ENCODE measurements at regions not wholly inside any gene's neighbourhood (a gene's known extent, or its start where the extent isn't known, plus 50 kb on each side); places are given as distances from the start of the nearest gene placed in this dataset.

DNA sequence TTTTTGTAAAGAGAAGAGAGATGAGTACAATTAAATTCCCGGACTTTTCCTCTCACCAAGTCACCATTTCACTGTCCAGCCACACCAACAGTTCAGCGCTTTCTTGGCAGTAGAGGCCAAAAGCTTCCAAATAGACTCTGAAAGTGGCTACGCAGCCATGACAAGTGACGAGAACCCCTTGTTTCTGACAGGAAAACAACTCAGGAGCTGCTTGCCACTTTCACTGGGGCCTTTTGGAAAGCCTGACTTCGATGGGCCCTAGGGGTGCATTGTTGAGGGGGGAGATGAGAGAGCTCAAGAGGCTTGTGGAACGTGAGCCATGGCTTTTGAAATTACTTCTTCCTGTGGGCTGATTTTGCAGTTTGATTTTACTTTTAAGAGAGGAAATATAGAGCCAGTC is 422.1 kb upstream of the FAT3 start:
- Histone ChIP-seq H3K36me3 (ENCODE audit: control insufficient read depth, insufficient read depth, low read length) (no peaks in the 10 kb centered on the region), H3K27me3 (ENCODE audit: control insufficient read depth, insufficient read depth, low read length) (no peaks in the 10 kb centered on the region), H3K4me1 (ENCODE audit: control insufficient read depth, insufficient read depth, low read length) (no peaks in the 10 kb centered on the region), H3K9me3 (ENCODE audit: control insufficient read depth, insufficient read depth, low read length) (no peaks in the 10 kb centered on the region), H3K27ac (ENCODE audit: low read length) (no peak overlapping the region), H3K4me3 (ENCODE audit: low read length) (no peak overlapping the region)
- no peak overlapping the region for H3K27ac Mint-ChIP-seq
- H3K27me3 Mint-ChIP-seq (ENCODE audit: low read depth in 2 of 2): no peaks in the 10 kb centered on the region
- no peak overlapping the region for H3K4me3 Mint-ChIP-seq
- WGBS (ENCODE audit: insufficient coverage): 59% methylated on average over 5 of the region's 6 CpGs
- intact Hi-C loops (cut with micrococcal nuclease): no loop called here
- DNase-seq (no peak), ATAC-seq (no peak)
- H3K9me3 Mint-ChIP-seq: peaks cover 6 to 14% of the 10 kb centered on the region in 2 donors
- H3K36me3 Mint-ChIP-seq: no peaks in the 10 kb centered on the region
- no peaks in the 10 kb centered on the region for H3K4me1 Mint-ChIP-seq
- TF ChIP-seq, protein P1, sequence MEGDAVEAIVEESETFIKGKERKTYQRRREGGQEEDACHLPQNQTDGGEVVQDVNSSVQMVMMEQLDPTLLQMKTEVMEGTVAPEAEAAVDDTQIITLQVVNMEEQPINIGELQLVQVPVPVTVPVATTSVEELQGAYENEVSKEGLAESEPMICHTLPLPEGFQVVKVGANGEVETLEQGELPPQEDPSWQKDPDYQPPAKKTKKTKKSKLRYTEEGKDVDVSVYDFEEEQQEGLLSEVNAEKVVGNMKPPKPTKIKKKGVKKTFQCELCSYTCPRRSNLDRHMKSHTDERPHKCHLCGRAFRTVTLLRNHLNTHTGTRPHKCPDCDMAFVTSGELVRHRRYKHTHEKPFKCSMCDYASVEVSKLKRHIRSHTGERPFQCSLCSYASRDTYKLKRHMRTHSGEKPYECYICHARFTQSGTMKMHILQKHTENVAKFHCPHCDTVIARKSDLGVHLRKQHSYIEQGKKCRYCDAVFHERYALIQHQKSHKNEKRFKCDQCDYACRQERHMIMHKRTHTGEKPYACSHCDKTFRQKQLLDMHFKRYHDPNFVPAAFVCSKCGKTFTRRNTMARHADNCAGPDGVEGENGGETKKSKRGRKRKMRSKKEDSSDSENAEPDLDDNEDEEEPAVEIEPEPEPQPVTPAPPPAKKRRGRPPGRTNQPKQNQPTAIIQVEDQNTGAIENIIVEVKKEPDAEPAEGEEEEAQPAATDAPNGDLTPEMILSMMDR (IDR thresholded peaks at IDR 0.05): no peak

- no peaks in the 10 kb centered on the region for H3K27me3 Mint-ChIP-seq (ENCODE audit: low read depth in 2 of 2)
- no peaks in the 10 kb centered on the region for H3K36me3 Mint-ChIP-seq
- no peaks in the 10 kb centered on the region for H3K4me1 Mint-ChIP-seq
- no peak for ATAC-seq
- intact Hi-C loops (cut with micrococcal nuclease): no loop called here
- no peak for DNase-seq
- Histone ChIP-seq H3K4me3 (ENCODE audit: low read length) (no peak overlapping the region), H3K36me3 (ENCODE audit: control insufficient read depth, insufficient read depth, low read length) (no peaks in the 10 kb centered on the region), H3K4me1 (ENCODE audit: control insufficient read depth, insufficient read depth, low read length) (no peaks in the 10 kb centered on the region), H3K27ac (ENCODE audit: low read length) (no peak overlapping the region), H3K27me3 (ENCODE audit: control insufficient read depth, insufficient read depth, low read length) (no peaks in the 10 kb centered on the region), H3K9me3 (ENCODE audit: control insufficient read depth, insufficient read depth, low read length) (no peaks in the 10 kb centered on the region)
- 85% methylated on average over 9 of the region's 9 CpGs for WGBS (ENCODE audit: insufficient coverage)
- peaks cover 8 to 19% of the 10 kb centered on the region in 2 donors for H3K9me3 Mint-ChIP-seq
- no peak overlapping the region for H3K27ac Mint-ChIP-seq
- TF ChIP-seq, protein P1 (IDR thresholded peaks at IDR 0.05): no peak
- H3K4me3 Mint-ChIP-seq: no peak overlapping the region
Observed at GRCh38 chr11:91800208-91800914, 424.3 kb upstream of the FAT3 start.

- WGBS (ENCODE audit: insufficient coverage): 91% methylated on average over 7 of the region's 7 CpGs
- H3K4me1 ChIP-seq (ENCODE audit: control insufficient read depth, insufficient read depth, low read length): no peaks in the 10 kb centered on the region
- H3K9me3 Mint-ChIP-seq: peaks cover 6 to 17% of the 10 kb centered on the region in 2 donors
- H3K4me3 ChIP-seq (ENCODE audit: low read length): no peak overlapping the region
- no peak overlapping the region for H3K27ac ChIP-seq (ENCODE audit: low read length)
- ATAC-seq: no peak
- no peaks in the 10 kb centered on the region for H3K36me3 Mint-ChIP-seq
- intact Hi-C loops (cut with micrococcal nuclease): no loop called here
- no peaks in the 10 kb centered on the region for H3K4me1 Mint-ChIP-seq
- H3K36me3 ChIP-seq (ENCODE audit: control insufficient read depth, insufficient read depth, low read length): no peaks in the 10 kb centered on the region
- TF ChIP-seq, protein P1 (IDR thresholded peaks at IDR 0.05): no peak
- no peak overlapping the region for H3K4me3 Mint-ChIP-seq
- H3K27me3 ChIP-seq (ENCODE audit: control insufficient read depth, insufficient read depth, low read length): no peaks in the 10 kb centered on the region
- no peaks in the 10 kb centered on the region for H3K9me3 ChIP-seq (ENCODE audit: control insufficient read depth, insufficient read depth, low read length)
- no peaks in the 10 kb centered on the region for H3K27me3 Mint-ChIP-seq (ENCODE audit: low read depth in 2 of 2)
- DNase-seq: no peak
- H3K27ac Mint-ChIP-seq: no peak overlapping the region
Observed at GRCh38 chr11:91798240-91798639, 426.4 kb upstream of the FAT3 start.

GRCh38 chr11:91796999-91797398 is 427.6 kb upstream of the FAT3 start:
- H3K27ac Mint-ChIP-seq: no peak overlapping the region
- H3K4me1 Mint-ChIP-seq: no peaks in the 10 kb centered on the region
- no peaks in the 10 kb centered on the region for H3K36me3 Mint-ChIP-seq
- intact Hi-C loops (cut with micrococcal nuclease): no loop called here
- Histone ChIP-seq H3K4me3 (ENCODE audit: low read length) (no peak overlapping the region), H3K36me3 (ENCODE audit: control insufficient read depth, insufficient read depth, low read length) (no peaks in the 10 kb centered on the region), H3K9me3 (ENCODE audit: control insufficient read depth, insufficient read depth, low read length) (no peaks in the 10 kb centered on the region), H3K4me1 (ENCODE audit: control insufficient read depth, insufficient read depth, low read length) (no peaks in the 10 kb centered on the region), H3K27ac (ENCODE audit: low read length) (no peak overlapping the region), H3K27me3 (ENCODE audit: control insufficient read depth, insufficient read depth, low read length) (no peaks in the 10 kb centered on the region)
- ATAC-seq (no peak), DNase-seq (no peak)
- no peak overlapping the region for H3K4me3 Mint-ChIP-seq
- H3K27me3 Mint-ChIP-seq (ENCODE audit: low read depth in 2 of 2): no peaks in the 10 kb centered on the region
- TF ChIP-seq, protein P1 (IDR thresholded peaks at IDR 0.05): no peak
- H3K9me3 Mint-ChIP-seq: peaks cover 6 to 16% of the 10 kb centered on the region in 2 donors

All from natural killer cell (primary cell).